Activated CD4-positive, alpha-beta memory T cell treated with anti-CD3 and anti-CD28 coated beads for 36 hours (primary cell): ENCODE measurements at regions not wholly inside any gene's neighbourhood (a gene's known extent, or its start where the extent isn't known, plus 50 kb on each side); places are given as distances from the start of the nearest gene placed in this dataset.

Experiments used
- CTCF ChIA-PET: fragments of 350-600 bp; sonication (Branson Sonifier 250); formaldehyde crosslinking; loops from one replicate; lab custom pipeline; 2021; ENCODE audit warnings: antibody characterized with exemption, inconsistent platforms; lab: Charles Lee
- POLR2A ChIA-PET: fragments of 350-600 bp; sonication (Branson Sonifier 250); formaldehyde crosslinking; loops from one replicate; lab custom pipeline; 2021; ENCODE audit warnings: antibody characterized with exemption; lab: Charles Lee
- DNase-seq: peaks from one replicate; pipeline ENCODE4 v3.0.0-alpha.2; 2020
- H3K27ac Mint-ChIP-seq: one replicate; pipeline ENCODE4 v1.8.0; 2021; ENCODE audit warnings: mixed read lengths
- H3K27me3 Mint-ChIP-seq: one replicate; pipeline ENCODE4 v1.8.0; 2021; ENCODE audit warnings: mixed read lengths
- H3K36me3 Mint-ChIP-seq: one replicate; pipeline ENCODE4 v1.8.0; 2021; ENCODE audit warnings: mixed read lengths
- H3K4me1 Mint-ChIP-seq: one replicate; pipeline ENCODE4 v1.8.0; 2021; ENCODE audit warnings: low read depth, mixed read lengths
- H3K4me3 Mint-ChIP-seq: one replicate; pipeline ENCODE4 v1.8.0; 2021; ENCODE audit warnings: mild to moderate bottlenecking, mixed read lengths
- H3K9me3 Mint-ChIP-seq: one replicate; pipeline ENCODE4 v1.8.0; 2021; ENCODE audit warnings: mixed read lengths
- intact Hi-C: fragments of 100-400 bp; cut with micrococcal nuclease; formaldehyde crosslinking; loops from one replicate; pipeline ENCODE4 v1.15.1; 2023

- H3K36me3 Mint-ChIP-seq, result no peaks in the 10 kb centered on the region
- H3K9me3 Mint-ChIP-seq, result peaks cover 10% of the 10 kb centered on the region
- no peak overlapping the region for H3K4me3 Mint-ChIP-seq
- no peak for DNase-seq
- POLR2A ChIA-PET, result no interaction called here
- H3K27me3 Mint-ChIP-seq, result no peaks in the 10 kb centered on the region
- intact Hi-C loops, result no loop called here
- no peak overlapping the region for H3K27ac Mint-ChIP-seq
- CTCF ChIA-PET, result no interaction called here
- no peaks in the 10 kb centered on the region for H3K4me1 Mint-ChIP-seq
Measured at GRCh38 chr20:21936720-21937380, 231.4 kb downstream of the PAX1 start.

- Mint-ChIP-seq H3K27me3 (no peaks in the 10 kb centered on the region), H3K36me3 (no peaks in the 10 kb centered on the region), H3K9me3 (peaks cover 7% of the 10 kb centered on the region), H3K27ac (no peak overlapping the region), H3K4me1 (no peaks in the 10 kb centered on the region), H3K4me3 (no peak overlapping the region)
- CTCF ChIA-PET, result no interaction called here
- DNase-seq, result no peak
- POLR2A ChIA-PET, result no interaction called here
- intact Hi-C loops, result no loop called here
Measured at GRCh38 chr20:21936261-21936660, 230.8 kb downstream of the PAX1 start.

GRCh38 chr20:21933526-21933925 is 228.1 kb downstream of the PAX1 start:
- intact Hi-C loops, result no loop called here
- H3K36me3 Mint-ChIP-seq, result no peaks in the 10 kb centered on the region
- no peak overlapping the region for H3K4me3 Mint-ChIP-seq
- no peak overlapping the region for H3K27ac Mint-ChIP-seq
- CTCF ChIA-PET, result no interaction called here
- no peaks in the 10 kb centered on the region for H3K4me1 Mint-ChIP-seq
- no peaks in the 10 kb centered on the region for H3K27me3 Mint-ChIP-seq
- DNase-seq, result no peak
- POLR2A ChIA-PET, result no interaction called here
- H3K9me3 Mint-ChIP-seq, result peaks cover 4% of the 10 kb centered on the region

- DNase-seq, result no peak
- H3K4me1 Mint-ChIP-seq, result no peaks in the 10 kb centered on the region
- CTCF ChIA-PET, result no interaction called here
- H3K9me3 Mint-ChIP-seq, result peaks cover 11% of the 10 kb centered on the region
- POLR2A ChIA-PET, result no interaction called here
- intact Hi-C loops, result no loop called here
- H3K36me3 Mint-ChIP-seq, result no peaks in the 10 kb centered on the region
- H3K4me3 Mint-ChIP-seq, result no peak overlapping the region
- no peaks in the 10 kb centered on the region for H3K27me3 Mint-ChIP-seq
- no peak overlapping the region for H3K27ac Mint-ChIP-seq
Measured at GRCh38 chr20:21921251-21921650, 215.8 kb downstream of the PAX1 start.

GRCh38 chr20:21920211-21920610 is 214.7 kb downstream of the PAX1 start:
- intact Hi-C loops, result no loop called here
- Mint-ChIP-seq H3K27me3 (no peaks in the 10 kb centered on the region), H3K27ac (no peak overlapping the region), H3K36me3 (no peaks in the 10 kb centered on the region), H3K9me3 (peaks cover 11% of the 10 kb centered on the region), H3K4me1 (no peaks in the 10 kb centered on the region), H3K4me3 (no peak overlapping the region)
- POLR2A ChIA-PET, result no interaction called here
- CTCF ChIA-PET, result no interaction called here
- DNase-seq, result no peak

GRCh38 chr20:21918398-21918797 is 212.9 kb downstream of the PAX1 start:
- CTCF ChIA-PET, result no interaction called here
- no peak for DNase-seq
- no peak overlapping the region for H3K4me3 Mint-ChIP-seq
- no peak overlapping the region for H3K27ac Mint-ChIP-seq
- peaks cover 9% of the 10 kb centered on the region for H3K9me3 Mint-ChIP-seq
- no peaks in the 10 kb centered on the region for H3K4me1 Mint-ChIP-seq
- intact Hi-C loops, result no loop called here
- POLR2A ChIA-PET, result no interaction called here
- H3K36me3 Mint-ChIP-seq, result no peaks in the 10 kb centered on the region
- H3K27me3 Mint-ChIP-seq, result no peaks in the 10 kb centered on the region

- H3K36me3 Mint-ChIP-seq, result no peaks in the 10 kb centered on the region
- POLR2A ChIA-PET, result no interaction called here
- DNase-seq, result no peak
- no peaks in the 10 kb centered on the region for H3K4me1 Mint-ChIP-seq
- intact Hi-C loops, result no loop called here
- no peak overlapping the region for H3K4me3 Mint-ChIP-seq
- H3K27me3 Mint-ChIP-seq, result no peaks in the 10 kb centered on the region
- H3K9me3 Mint-ChIP-seq, result peaks cover 3% of the 10 kb centered on the region
- H3K27ac Mint-ChIP-seq, result no peak overlapping the region
- CTCF ChIA-PET, result no interaction called here
Measured at GRCh38 chr20:21902391-21902790, 196.9 kb downstream of the PAX1 start.

- Mint-ChIP-seq H3K4me3 (no peak overlapping the region), H3K27me3 (no peaks in the 10 kb centered on the region), H3K36me3 (no peaks in the 10 kb centered on the region), H3K27ac (no peak overlapping the region), H3K4me1 (no peaks in the 10 kb centered on the region), H3K9me3 (peaks cover 3% of the 10 kb centered on the region)
- intact Hi-C loops, result no loop called here
- ChIA-PET CTCF (no interaction called here), POLR2A (no interaction called here)
- DNase-seq, result no peak
Measured at GRCh38 chr20:21901470-21902275, 196.2 kb downstream of the PAX1 start.

GRCh38 chr20:21900431-21900830 is 195.0 kb downstream of the PAX1 start:
- CTCF ChIA-PET, result no interaction called here
- Mint-ChIP-seq H3K4me1 (no peaks in the 10 kb centered on the region), H3K4me3 (no peak overlapping the region), H3K9me3 (peaks cover 3% of the 10 kb centered on the region), H3K36me3 (no peaks in the 10 kb centered on the region), H3K27me3 (no peaks in the 10 kb centered on the region), H3K27ac (no peak overlapping the region)
- no peak for DNase-seq
- intact Hi-C loops, result no loop called here
- POLR2A ChIA-PET, result no interaction called here

GRCh38 chr20:21874921-21875320 is 169.5 kb downstream of the PAX1 start:
- Mint-ChIP-seq H3K4me3 (no peak overlapping the region), H3K9me3 (no peaks in the 10 kb centered on the region), H3K27me3 (no peaks in the 10 kb centered on the region), H3K36me3 (no peaks in the 10 kb centered on the region), H3K27ac (no peak overlapping the region), H3K4me1 (no peaks in the 10 kb centered on the region)
- ChIA-PET CTCF (no interaction called here), POLR2A (no interaction called here)
- no peak for DNase-seq
- intact Hi-C loops, result no loop called here

GRCh38 chr20:21874127-21874526 is 168.7 kb downstream of the PAX1 start:
- Mint-ChIP-seq H3K36me3 (no peaks in the 10 kb centered on the region), H3K27ac (no peak overlapping the region), H3K27me3 (no peaks in the 10 kb centered on the region), H3K4me3 (no peak overlapping the region), H3K4me1 (no peaks in the 10 kb centered on the region), H3K9me3 (no peaks in the 10 kb centered on the region)
- intact Hi-C loops, result no loop called here
- CTCF ChIA-PET, result no interaction called here
- POLR2A ChIA-PET, result no interaction called here
- no peak for DNase-seq

GRCh38 chr20:21873291-21873690 is 167.8 kb downstream of the PAX1 start:
- H3K27me3 Mint-ChIP-seq, result no peaks in the 10 kb centered on the region
- H3K4me1 Mint-ChIP-seq, result no peaks in the 10 kb centered on the region

GRCh38 chr20:21867811-21868210 is 162.3 kb downstream of the PAX1 start:
- ChIA-PET POLR2A (no interaction called here), CTCF (no interaction called here)
- H3K36me3 Mint-ChIP-seq, result no peaks in the 10 kb centered on the region
- H3K9me3 Mint-ChIP-seq, result peaks cover 2% of the 10 kb centered on the region
- no peak overlapping the region for H3K4me3 Mint-ChIP-seq
- intact Hi-C loops, result no loop called here
- H3K27me3 Mint-ChIP-seq, result no peaks in the 10 kb centered on the region
- no peak for DNase-seq
- H3K4me1 Mint-ChIP-seq, result no peaks in the 10 kb centered on the region
- H3K27ac Mint-ChIP-seq, result no peak overlapping the region

More at GRCh38 chr20:21873291-21873690, 167.8 kb downstream of the PAX1 start:
- Mint-ChIP-seq H3K27ac (no peak overlapping the region), H3K4me3 (no peak overlapping the region), H3K36me3 (no peaks in the 10 kb centered on the region), H3K9me3 (no peaks in the 10 kb centered on the region)
- intact Hi-C loops, result no loop called here
- ChIA-PET CTCF (no interaction called here), POLR2A (no interaction called here)
- no peak for DNase-seq
